Ovary (tissue), 3 donors: ENCODE measurements at regions not wholly inside any gene's neighbourhood (a gene's known extent, or its start where the extent isn't known, plus 50 kb on each side); places are given as distances from the start of the nearest gene placed in this dataset.

Experiments
- EP300 ChIP-seq: sonication (generic); formaldehyde crosslinking; IDR thresholded peaks from one replicate; pipeline ENCODE4 v1.6.1; 2017; ENCODE audit warnings: antibody characterized with exemption
- TF ChIP-seq, protein P1 (sequence below), 3 donors: fragments of 450-650 bp in 2 of 3; fragments of 200-600 bp in 1 of 3; IDR thresholded peaks; one replicate each; pipeline versions ENCODE4 v1.5.1 to v1.8.0; 2016 to 2022; ENCODE audit warnings: antibody characterized with exemption in 3 of 3, mild to moderate bottlenecking in 1 of 3
- donor health status: DM: no; HTN: no; CAD: no.

DNA sequence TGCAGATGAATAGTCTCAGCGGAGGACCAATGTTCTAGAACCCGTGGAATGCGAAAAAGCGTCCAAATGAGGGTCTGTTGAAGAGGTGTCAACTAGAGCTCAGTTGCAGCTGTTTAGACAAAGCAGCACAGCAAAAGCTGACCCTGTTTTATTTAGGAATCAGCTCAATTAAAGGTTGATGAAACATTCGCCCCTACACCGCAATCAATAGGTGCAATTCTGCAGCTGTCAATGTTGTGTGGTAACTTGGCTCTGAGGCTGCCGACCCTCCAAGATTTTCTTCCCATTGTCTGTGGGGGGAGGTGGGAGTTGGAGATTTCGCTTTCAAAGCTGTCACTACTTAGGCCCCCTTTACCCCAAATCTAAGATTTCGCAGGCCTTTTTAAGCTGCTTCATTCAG lies 330.0 kb downstream of the ETAA1 start:
- TF ChIP-seq, protein P1, sequence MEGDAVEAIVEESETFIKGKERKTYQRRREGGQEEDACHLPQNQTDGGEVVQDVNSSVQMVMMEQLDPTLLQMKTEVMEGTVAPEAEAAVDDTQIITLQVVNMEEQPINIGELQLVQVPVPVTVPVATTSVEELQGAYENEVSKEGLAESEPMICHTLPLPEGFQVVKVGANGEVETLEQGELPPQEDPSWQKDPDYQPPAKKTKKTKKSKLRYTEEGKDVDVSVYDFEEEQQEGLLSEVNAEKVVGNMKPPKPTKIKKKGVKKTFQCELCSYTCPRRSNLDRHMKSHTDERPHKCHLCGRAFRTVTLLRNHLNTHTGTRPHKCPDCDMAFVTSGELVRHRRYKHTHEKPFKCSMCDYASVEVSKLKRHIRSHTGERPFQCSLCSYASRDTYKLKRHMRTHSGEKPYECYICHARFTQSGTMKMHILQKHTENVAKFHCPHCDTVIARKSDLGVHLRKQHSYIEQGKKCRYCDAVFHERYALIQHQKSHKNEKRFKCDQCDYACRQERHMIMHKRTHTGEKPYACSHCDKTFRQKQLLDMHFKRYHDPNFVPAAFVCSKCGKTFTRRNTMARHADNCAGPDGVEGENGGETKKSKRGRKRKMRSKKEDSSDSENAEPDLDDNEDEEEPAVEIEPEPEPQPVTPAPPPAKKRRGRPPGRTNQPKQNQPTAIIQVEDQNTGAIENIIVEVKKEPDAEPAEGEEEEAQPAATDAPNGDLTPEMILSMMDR (IDR thresholded peaks at IDR 0.05) = no peak
- TF ChIP-seq EP300 = no peak
